MM.1S (cell line): ENCODE measurements at regions not wholly inside any gene's neighbourhood (a gene's known extent, or its start where the extent isn't known, plus 50 kb on each side); places are given as distances from the start of the nearest gene placed in this dataset.

Source experiments
- DNase-seq: peaks from one replicate; pipeline ENCODE4 v3.0.0-alpha.2; 2015
- H2AFZ ChIP-seq: fragments of 300-600 bp; sonication (generic); 2 replicates; pipeline ENCODE4 v1.6.0; 2016; ENCODE audit warnings: antibody characterized with exemption, low read length
- H3F3A ChIP-seq: fragments of 300-600 bp; sonication (generic); 2 replicates; pipeline ENCODE4 v1.6.1; 2016; ENCODE audit warnings: mild to moderate bottlenecking, antibody characterized with exemption, low read length, moderate library complexity, mixed read lengths; ENCODE audit not compliant: insufficient read depth
- H3K27ac ChIP-seq: fragments of 300-600 bp; sonication (generic); 2 replicates; pipeline ENCODE4 v1.5.1; 2016; ENCODE audit warnings: mild to moderate bottlenecking, low read length
- H3K27me3 ChIP-seq: fragments of 300-600 bp; sonication (generic); replicated peaks from 2 replicates; pipeline ENCODE4 v1.6.0; 2016; ENCODE audit warnings: low read length; ENCODE audit not compliant: insufficient read depth
- H3K36me3 ChIP-seq: fragments of 300-600 bp; sonication (generic); replicated peaks from 2 replicates; pipeline ENCODE4 v1.6.1; 2016; ENCODE audit warnings: mild to moderate bottlenecking, low read length, mixed read lengths; ENCODE audit not compliant: insufficient read depth
- H3K4me1 ChIP-seq: fragments of 300-600 bp; sonication (generic); 2 replicates; pipeline ENCODE4 v1.6.1; 2016; ENCODE audit warnings: low read length, mixed read lengths
- H3K4me2 ChIP-seq: fragments of 300-600 bp; sonication (generic); 2 replicates; pipeline ENCODE4 v1.6.0; 2016; ENCODE audit warnings: low read depth, low read length
- H3K4me3 ChIP-seq: fragments of 300-600 bp; sonication (generic); 2 replicates; pipeline ENCODE4 v1.5.1; 2016; ENCODE audit warnings: low read length, mixed read lengths
- H3K79me2 ChIP-seq: fragments of 300-600 bp; sonication (generic); 2 replicates; pipeline ENCODE4 v1.6.1; 2016; ENCODE audit warnings: mixed run types, low read length, mixed read lengths
- H3K9ac ChIP-seq: fragments of 300-600 bp; sonication (generic); 2 replicates; pipeline ENCODE4 v1.6.1; 2016; ENCODE audit warnings: low read length, mixed read lengths
- H3K9me2 ChIP-seq: fragments of 300-600 bp; sonication (generic); replicated peaks from 2 replicates; pipeline ENCODE4 v1.6.1; 2016; ENCODE audit warnings: mild to moderate bottlenecking, low read length, mixed read lengths; ENCODE audit not compliant: insufficient read depth
- H3K9me3 ChIP-seq: fragments of 300-600 bp; sonication (generic); replicated peaks from 2 replicates; pipeline ENCODE4 v1.6.1; 2016; ENCODE audit warnings: mild to moderate bottlenecking, low read length, mixed read lengths; ENCODE audit not compliant: insufficient read depth
- H4K20me1 ChIP-seq: fragments of 300-600 bp; sonication (generic); 2 replicates; pipeline ENCODE4 v1.6.1; 2016; ENCODE audit warnings: mild to moderate bottlenecking, low read length, moderate library complexity, mixed read lengths; ENCODE audit not compliant: insufficient read depth
- EZH2 ChIP-seq: fragments of 300-600 bp; sonication (generic); optimal IDR thresholded peaks from 2 replicates; pipeline ENCODE3; 2017; ENCODE audit warnings: low read depth, mild to moderate bottlenecking, antibody characterized with exemption, low read length, mixed read lengths
- EZH2phosphoT487 ChIP-seq: fragments of 300-600 bp; sonication (generic); IDR thresholded peaks from 2 replicates; pipeline ENCODE4 v1.6.1; 2018; ENCODE audit warnings: antibody characterized with exemption, low read length
- TF ChIP-seq, protein P1 (sequence below): fragments of 300-600 bp; sonication (generic); IDR thresholded peaks from 2 replicates; pipeline ENCODE4 v1.5.1; 2016; ENCODE audit warnings: antibody characterized with exemption, low read length, mixed read lengths

DNA sequence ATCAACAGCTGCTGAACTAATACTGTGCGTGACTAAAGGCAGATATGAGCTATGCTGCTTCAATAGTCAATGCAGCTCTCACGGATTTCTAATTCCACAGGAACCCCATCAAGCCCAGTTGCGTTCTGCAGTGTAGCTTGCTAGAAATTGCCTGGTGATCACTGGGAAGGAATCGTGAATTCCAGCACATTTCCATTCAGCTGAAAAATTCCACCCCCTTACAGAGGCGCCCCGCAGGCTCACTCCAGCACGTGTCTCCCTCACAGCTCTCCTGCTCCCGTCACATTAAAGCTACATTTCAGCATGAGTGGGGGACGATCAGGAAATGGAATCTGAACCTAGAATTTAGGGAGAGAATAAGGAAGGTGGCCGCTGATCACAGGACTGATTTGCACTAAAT lies 534.8 kb downstream of the TCERG1L start:
- no peaks in the 10 kb centered on the region for H4K20me1 ChIP-seq
- H3K79me2 ChIP-seq: no peaks in the 10 kb centered on the region
- no peaks in the 10 kb centered on the region; the same call in 1 of the 2 replicates for H3K9me2 ChIP-seq
- H3K27me3 ChIP-seq: 0 out of 2 replicates have a peak, but pooled peaks cover 3% of the 10 kb centered on the region
- no peak for DNase-seq
- H3K4me1 ChIP-seq: no peaks in the 10 kb centered on the region
- H2AFZ ChIP-seq: no peak overlapping the region
- H3K36me3 ChIP-seq: no peaks in the 10 kb centered on the region
- H3F3A ChIP-seq: no peaks in the 10 kb centered on the region
- H3K9ac ChIP-seq: no peak overlapping the region
- no peak overlapping the region for H3K4me2 ChIP-seq
- TF ChIP-seq, protein P1, sequence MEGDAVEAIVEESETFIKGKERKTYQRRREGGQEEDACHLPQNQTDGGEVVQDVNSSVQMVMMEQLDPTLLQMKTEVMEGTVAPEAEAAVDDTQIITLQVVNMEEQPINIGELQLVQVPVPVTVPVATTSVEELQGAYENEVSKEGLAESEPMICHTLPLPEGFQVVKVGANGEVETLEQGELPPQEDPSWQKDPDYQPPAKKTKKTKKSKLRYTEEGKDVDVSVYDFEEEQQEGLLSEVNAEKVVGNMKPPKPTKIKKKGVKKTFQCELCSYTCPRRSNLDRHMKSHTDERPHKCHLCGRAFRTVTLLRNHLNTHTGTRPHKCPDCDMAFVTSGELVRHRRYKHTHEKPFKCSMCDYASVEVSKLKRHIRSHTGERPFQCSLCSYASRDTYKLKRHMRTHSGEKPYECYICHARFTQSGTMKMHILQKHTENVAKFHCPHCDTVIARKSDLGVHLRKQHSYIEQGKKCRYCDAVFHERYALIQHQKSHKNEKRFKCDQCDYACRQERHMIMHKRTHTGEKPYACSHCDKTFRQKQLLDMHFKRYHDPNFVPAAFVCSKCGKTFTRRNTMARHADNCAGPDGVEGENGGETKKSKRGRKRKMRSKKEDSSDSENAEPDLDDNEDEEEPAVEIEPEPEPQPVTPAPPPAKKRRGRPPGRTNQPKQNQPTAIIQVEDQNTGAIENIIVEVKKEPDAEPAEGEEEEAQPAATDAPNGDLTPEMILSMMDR: no peak
- TF ChIP-seq EZH2phosphoT487 (no peak), EZH2 (no peak)
- H3K4me3 ChIP-seq: no peak overlapping the region
- no peaks in the 10 kb centered on the region for H3K9me3 ChIP-seq
- no peak overlapping the region for H3K27ac ChIP-seq

- no peak overlapping the region for H3K4me2 ChIP-seq
- H2AFZ ChIP-seq: no peak overlapping the region
- H3K27me3 ChIP-seq: 0 out of 2 replicates have a peak, but pooled peaks cover 3% of the 10 kb centered on the region
- H3K27ac ChIP-seq: no peak overlapping the region
- H3K9me3 ChIP-seq: no peaks in the 10 kb centered on the region
- no peaks in the 10 kb centered on the region; the same call in 1 of the 2 replicates for H3K9me2 ChIP-seq
- no peaks in the 10 kb centered on the region for H3F3A ChIP-seq
- H3K9ac ChIP-seq: no peak overlapping the region
- no peak for DNase-seq
- H3K36me3 ChIP-seq: no peaks in the 10 kb centered on the region
- TF ChIP-seq EZH2phosphoT487: no peak
- TF ChIP-seq EZH2: no peak
- TF ChIP-seq, protein P1: no peak
- H3K79me2 ChIP-seq: no peaks in the 10 kb centered on the region
- H3K4me1 ChIP-seq: no peaks in the 10 kb centered on the region
- H3K4me3 ChIP-seq: no peak overlapping the region
- H4K20me1 ChIP-seq: no peaks in the 10 kb centered on the region
Measured at GRCh38 chr10:130777507-130778165, 533.9 kb downstream of the TCERG1L start.

DNA sequence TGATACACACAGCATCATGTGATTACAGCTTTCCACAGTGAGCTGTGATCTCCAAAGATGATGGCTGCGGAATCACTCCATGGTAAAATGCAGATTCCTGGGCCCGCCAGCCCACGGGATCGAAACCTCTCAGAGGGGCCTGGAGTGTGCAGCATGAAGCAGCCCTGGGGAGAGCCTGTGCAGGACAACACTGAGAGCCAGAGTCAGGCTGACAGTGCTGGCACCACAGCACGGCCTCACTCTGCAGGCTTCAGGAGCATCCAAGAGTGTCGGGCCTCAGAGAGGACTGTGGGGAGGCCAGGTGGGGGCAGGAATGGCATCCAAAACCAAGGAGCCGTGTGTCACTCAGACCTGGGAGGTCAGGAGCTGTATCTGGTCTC lies 533.4 kb downstream of the TCERG1L start:
- no peaks in the 10 kb centered on the region for H3K36me3 ChIP-seq
- H3K27ac ChIP-seq: no peak overlapping the region
- H3K4me1 ChIP-seq: no peaks in the 10 kb centered on the region
- no peaks in the 10 kb centered on the region for H3K79me2 ChIP-seq
- no peak overlapping the region for H2AFZ ChIP-seq
- no peak for DNase-seq
- no peaks in the 10 kb centered on the region for H3K9me2 ChIP-seq
- no peak for TF ChIP-seq EZH2
- TF ChIP-seq, protein P1: no peak
- no peak for TF ChIP-seq EZH2phosphoT487
- 0 out of 2 replicates have a peak, but pooled peaks cover 2% of the 10 kb centered on the region for H3K27me3 ChIP-seq
- no peaks in the 10 kb centered on the region for H4K20me1 ChIP-seq
- no peak overlapping the region for H3K4me3 ChIP-seq
- no peaks in the 10 kb centered on the region for H3K9me3 ChIP-seq
- H3K4me2 ChIP-seq: no peak overlapping the region
- H3F3A ChIP-seq: no peaks in the 10 kb centered on the region
- H3K9ac ChIP-seq: no peak overlapping the region
